Inflammatory macrophage treated with lipopolysaccharide for 1 hour (primary cell): ENCODE measurements at regions not wholly inside any gene's neighbourhood (a gene's known extent, or its start where the extent isn't known, plus 50 kb on each side); places are given as distances from the start of the nearest gene placed in this dataset.
"Not testable (repeated sequence)": the region's sequence is repeated elsewhere in the genome, so short reads cannot be mapped to it uniquely, and the experiment has no call there.

Experiments used
- DNase-seq, 2 donors: peaks; one replicate each; pipeline ENCODE4 v3.0.0-alpha.2; 2020 to 2022

DNA sequence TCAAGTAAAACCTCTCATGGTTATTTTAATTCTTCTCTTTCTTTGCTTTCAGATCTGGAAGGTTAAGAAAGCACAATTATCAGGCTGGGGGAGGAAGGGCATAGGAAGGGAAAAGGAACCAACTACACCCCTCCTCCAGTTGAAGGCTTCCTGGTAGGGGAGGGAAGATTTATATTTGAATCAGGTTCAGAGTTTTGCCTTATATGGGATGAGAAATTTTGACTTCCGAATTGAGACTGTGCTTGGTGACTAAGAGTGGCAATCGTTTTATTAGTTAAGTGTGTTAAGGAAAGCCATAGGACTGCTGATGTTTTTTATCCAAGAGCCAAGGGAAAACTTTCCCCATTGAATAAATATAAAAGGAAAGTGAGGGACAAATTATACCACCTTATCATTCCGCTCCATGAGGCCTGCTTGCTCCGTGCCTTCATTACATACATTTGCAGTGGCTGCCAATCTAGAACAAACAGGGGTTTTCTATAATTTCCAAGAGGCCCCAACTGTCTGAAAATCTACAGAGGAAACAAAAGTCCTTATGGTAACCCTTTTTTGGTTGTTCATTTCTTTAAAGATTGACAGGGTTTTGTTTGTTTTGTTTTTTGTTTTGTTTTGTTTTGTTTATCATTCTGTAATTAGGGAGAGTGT lies 115.7 kb upstream of the EPB41L4A start:
- peak; percentile 20 to 26 for DNase-seq

GRCh38 chr5:112535356-112535755 lies 116.3 kb upstream of the EPB41L4A start:
- no peak for DNase-seq

- DNase-seq, result not testable (repeated sequence)
These were observed 125.5 kb upstream of the EPB41L4A start for GRCh38 chr5:112544558-112544957.

- no peak for DNase-seq
These were observed 128.0 kb upstream of the EPB41L4A start for GRCh38 chr5:112546946-112547592.

DNA sequence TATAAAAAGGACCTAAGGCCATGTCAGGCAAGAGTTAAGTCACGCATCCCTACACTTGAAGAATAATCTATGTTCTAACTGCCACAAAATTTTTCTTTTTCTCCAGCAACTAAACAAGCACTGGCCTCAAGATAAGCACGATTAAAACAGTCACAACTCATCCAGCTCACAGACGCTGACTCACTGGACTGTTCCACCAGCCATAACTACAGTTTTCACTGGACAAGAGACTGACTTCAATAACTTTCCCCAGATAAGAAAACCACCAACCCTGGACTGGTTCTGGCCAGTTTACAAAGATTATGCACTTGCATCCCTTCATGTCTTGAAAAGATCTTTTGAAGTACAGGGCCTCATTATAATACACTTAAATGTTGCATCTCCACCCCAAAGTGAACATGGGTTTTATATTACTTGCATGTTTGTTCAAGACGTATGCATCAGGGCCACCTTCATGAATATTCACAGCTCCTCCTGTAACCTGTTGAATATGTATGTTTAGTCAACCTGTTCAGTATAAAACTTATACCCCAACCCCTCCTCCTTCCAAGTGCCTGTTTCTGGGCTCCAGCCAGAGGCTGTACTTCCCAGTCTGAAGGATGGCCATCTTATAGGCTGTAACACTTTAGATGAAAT lies 129.3 kb upstream of the EPB41L4A start:
- no peak for DNase-seq

GRCh38 chr5:112549127-112549526 lies 130.1 kb upstream of the EPB41L4A start:
- DNase-seq, result no peak

- no peak for DNase-seq
These were observed 130.6 kb upstream of the EPB41L4A start for GRCh38 chr5:112549605-112550166.

GRCh38 chr5:112551419-112552032 lies 132.4 kb upstream of the EPB41L4A start:
- peak; percentile 41 to 73 for DNase-seq

- DNase-seq, result no peak
These were observed 133.1 kb upstream of the EPB41L4A start for GRCh38 chr5:112552216-112552615.

DNA sequence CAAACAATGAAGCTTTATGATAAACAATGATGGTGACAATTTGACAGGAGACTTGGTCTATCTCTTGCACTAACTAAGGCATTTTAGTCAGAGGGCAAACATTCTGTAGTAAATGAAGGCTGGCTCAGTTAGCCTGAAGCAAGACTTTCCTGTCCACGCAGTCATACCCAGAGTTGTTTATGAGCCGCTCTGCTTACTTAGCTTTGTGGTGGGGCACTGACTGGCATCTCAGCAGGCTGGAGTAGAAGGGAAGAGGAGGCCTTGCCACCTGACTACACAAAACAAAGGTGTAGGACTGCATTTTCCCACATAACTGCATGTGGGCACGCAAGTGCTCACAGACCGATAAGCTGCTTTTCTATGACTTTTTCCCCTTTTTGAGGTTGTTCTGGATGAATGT lies 133.7 kb upstream of the EPB41L4A start:
- DNase-seq, result no peak

GRCh38 chr5:112554101-112554977 lies 135.3 kb upstream of the EPB41L4A start:
- DNase-seq, result no peak

- no peak for DNase-seq
These were observed 136.1 kb upstream of the EPB41L4A start for GRCh38 chr5:112555197-112555596.

DNA sequence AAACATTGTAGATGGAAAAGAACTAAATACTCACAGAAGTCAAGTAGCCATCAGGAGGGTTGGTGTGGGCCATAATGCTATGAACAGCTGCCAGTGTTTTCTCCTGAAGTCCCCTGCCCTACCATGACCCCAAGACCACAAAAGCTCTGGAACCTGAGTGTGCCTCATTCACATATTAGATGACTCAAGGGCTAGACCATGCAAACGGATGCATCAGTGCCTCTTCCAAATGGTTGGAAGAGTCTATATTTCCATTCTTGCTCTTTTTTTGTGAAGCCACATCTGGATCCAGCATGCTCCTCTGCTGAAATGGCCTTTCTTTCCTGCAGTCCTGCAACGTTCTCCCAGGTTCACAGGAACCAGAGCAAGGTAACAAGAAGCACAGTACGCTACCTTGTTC lies 136.6 kb upstream of the EPB41L4A start:
- DNase-seq, result no peak

DNA sequence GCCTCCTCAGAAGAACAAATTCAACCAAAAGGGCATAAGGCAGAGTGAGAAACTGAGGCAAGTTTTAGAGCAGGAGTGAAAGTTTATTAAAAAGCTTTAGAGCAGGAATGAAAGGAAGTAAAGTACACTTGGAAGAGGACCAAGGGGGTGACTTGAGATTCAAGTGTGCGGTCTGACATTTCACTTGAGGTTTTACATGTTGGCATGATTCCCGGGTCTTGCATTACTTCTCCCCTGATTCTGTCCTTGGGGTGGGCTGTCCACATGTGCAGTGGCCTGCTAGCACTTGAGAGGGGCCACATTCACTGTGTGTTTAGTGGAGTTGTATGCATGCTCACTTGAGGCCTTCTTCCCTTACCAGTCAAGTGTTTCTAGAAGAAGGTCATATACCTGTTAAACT lies 140.4 kb upstream of the EPB41L4A start:
- not testable (repeated sequence) for DNase-seq

- no peak for DNase-seq
These were observed 141.3 kb upstream of the EPB41L4A start for GRCh38 chr5:112560371-112560770.

DNA sequence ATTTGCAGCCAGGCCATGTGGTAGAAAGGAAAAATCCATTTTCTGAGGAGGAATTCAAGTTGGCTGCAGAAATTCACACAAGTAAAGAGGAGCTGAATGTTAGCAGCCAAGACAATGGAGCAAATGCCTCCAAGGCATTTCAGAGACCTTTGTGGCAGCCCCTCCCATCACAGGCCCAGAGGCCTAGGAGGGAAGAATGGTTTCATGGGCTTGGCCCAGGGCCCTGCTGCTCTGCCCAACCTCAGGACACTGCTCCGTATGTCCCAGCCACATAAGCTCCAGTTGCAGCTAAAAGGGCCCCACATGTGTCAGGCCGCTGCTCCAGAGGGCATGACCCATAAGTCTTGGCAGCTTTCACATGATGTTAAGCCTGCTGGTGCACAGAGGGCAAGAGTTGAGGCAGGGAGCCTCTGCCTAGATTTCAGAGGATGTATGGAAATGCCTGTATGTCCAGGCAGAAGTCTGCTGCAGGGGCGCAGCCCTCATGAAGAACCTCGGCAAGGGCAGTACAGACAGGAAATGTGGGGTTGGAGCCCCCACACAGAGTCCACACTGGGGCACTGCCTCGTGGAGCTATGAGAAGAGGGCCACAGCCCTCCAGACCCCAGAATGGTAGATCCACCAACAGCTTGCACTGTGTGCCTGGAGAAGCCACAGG lies 144.2 kb upstream of the EPB41L4A start:
- DNase-seq, result no peak

DNA sequence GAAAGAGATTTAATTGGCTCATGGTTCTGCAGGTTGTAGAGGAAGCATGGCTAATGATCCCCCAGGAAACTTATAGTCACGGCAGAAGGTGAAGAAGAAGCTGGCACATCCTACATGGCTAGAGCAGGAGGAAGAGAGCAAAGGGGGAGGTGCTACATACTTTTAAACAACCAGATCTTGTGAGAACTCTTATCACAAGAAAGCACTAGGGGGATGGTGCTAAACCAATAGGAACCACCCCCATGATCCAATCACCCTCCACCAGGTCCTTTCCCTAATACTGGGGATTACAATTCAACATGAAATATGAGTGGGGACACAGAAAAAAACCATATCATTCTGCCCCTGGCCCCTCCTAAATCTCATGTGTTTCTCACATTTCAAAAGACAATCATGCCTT lies 147.2 kb upstream of the EPB41L4A start:
- no peak for DNase-seq

GRCh38 chr5:112569596-112569995 lies 150.5 kb upstream of the EPB41L4A start:
- DNase-seq, result no peak

DNA sequence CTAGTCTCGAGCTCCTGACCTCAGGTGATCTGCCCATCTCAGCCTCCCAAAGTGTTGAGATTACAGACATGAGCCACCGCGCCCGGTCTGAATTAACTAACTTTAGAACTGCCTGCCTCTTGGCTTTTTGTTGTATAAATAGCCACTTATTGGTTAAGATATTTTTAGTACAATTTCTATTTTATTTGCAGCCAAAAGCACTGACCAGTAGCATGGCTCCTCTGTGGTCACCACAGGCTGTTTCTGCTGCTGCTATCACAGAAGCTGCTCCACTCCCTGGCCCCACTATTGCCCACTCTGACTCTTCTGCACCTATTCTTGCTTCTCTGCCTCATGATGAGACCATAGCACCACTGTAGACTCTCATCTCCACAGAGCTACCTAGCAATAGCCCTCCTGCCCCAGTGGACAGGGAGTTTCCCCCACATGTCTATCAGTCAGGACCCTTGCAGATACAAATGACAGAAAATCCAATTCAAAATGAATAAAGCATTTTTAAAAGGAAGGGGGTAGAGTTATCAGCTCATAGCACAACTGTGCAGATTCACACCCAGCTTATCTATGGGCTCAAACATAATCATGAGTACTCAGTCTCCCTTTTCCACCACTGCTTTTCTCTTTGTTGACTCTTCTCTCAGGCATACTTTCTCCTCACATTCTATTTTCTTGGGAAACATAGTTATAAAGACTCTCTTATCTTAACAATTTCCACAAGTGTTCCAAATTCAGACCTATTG lies 151.8 kb upstream of the EPB41L4A start:
- no peak for DNase-seq

DNA sequence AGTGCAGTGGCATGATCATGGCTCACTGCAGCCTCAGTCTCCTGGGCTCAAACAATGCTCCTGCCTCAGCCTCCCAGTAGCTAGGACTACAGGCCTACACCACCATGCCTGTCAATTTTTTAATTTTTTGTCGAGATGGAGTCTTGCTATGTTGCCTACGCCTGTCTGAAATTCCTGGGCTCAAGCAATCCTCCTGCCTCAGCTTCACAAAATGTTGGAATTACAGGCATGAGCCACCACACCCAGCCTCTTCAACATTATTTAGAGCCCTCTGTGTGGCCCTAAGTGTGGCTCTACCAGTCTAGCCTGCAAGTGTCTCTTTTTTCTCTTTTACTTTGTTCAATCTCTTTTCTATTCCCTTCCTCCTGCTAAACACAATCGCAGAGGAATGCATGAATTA lies 154.4 kb upstream of the EPB41L4A start:
- no peak for DNase-seq

GRCh38 chr5:112574536-112574935 lies 155.5 kb upstream of the EPB41L4A start:
- DNase-seq, result no peak
